ENCODE measurements at regions not wholly inside any gene's neighbourhood (a gene's known extent, or its start where the extent isn't known, plus 50 kb on each side); places are given as distances from the start of the nearest gene placed in this dataset.
"Not testable (repeated sequence)": the region's sequence is repeated elsewhere in the genome, so short reads cannot be mapped to it uniquely, and the experiment has no call there.

GRCh38 chr16:46519063-46519462, 102.1 kb downstream of the SHCBP1 start:
- DNase-seq (ENCODE audit: low read depth): no peak
- H3K4me3 ChIP-seq (ENCODE audit: low read depth, low read length): no peak overlapping the region
- TF ChIP-seq CTCF (IDR thresholded peaks at IDR 0.05; ENCODE audit: insufficient read depth, low read length): no peak

- DNase-seq (ENCODE audit: low read depth): no peak
- TF ChIP-seq CTCF (IDR thresholded peaks at IDR 0.05; ENCODE audit: insufficient read depth, low read length): no peak
Observed at GRCh38 chr16:46496701-46497100, 124.5 kb downstream of the SHCBP1 start.

GRCh38 chr16:46482895-46483294, 138.3 kb downstream of the SHCBP1 start:
- DNase-seq (ENCODE audit: low read depth): no peak
- no peak overlapping the region for H3K4me3 ChIP-seq (ENCODE audit: low read depth, low read length)
- no peak for TF ChIP-seq CTCF (IDR thresholded peaks at IDR 0.05; ENCODE audit: insufficient read depth, low read length)

More at GRCh38 chr16:46496701-46497100, 124.5 kb downstream of the SHCBP1 start:
- no peak overlapping the region for H3K4me3 ChIP-seq (ENCODE audit: low read depth, low read length)

- DNase-seq (ENCODE audit: low read depth): no peak
- no peak overlapping the region for H3K4me3 ChIP-seq (ENCODE audit: low read depth, low read length)
- no peak for TF ChIP-seq CTCF (IDR thresholded peaks at IDR 0.05; ENCODE audit: insufficient read depth, low read length)
Observed at GRCh38 chr16:46466239-46466638, 154.9 kb downstream of the SHCBP1 start.

- not testable (repeated sequence) for DNase-seq (ENCODE audit: low read depth); H3K4me3 ChIP-seq (ENCODE audit: low read depth, low read length)
Observed at GRCh38 chr16:46454801-46455200, 166.4 kb downstream of the SHCBP1 start.

- TF ChIP-seq CTCF (IDR thresholded peaks at IDR 0.05; ENCODE audit: insufficient read depth, low read length): no peak
- no peak overlapping the region for H3K4me3 ChIP-seq (ENCODE audit: low read depth, low read length)
- no peak for DNase-seq (ENCODE audit: low read depth)
Observed at GRCh38 chr16:46428108-46429061, 192.8 kb downstream of the SHCBP1 start.

- TF ChIP-seq CTCF (IDR thresholded peaks at IDR 0.05; ENCODE audit: insufficient read depth, low read length): no peak
- no peak for DNase-seq (ENCODE audit: low read depth)
- no peak overlapping the region for H3K4me3 ChIP-seq (ENCODE audit: low read depth, low read length)
Observed at GRCh38 chr16:46427340-46428107, 193.7 kb downstream of the SHCBP1 start.
